NB4 (cell line): ENCODE measurements at regions not wholly inside any gene's neighbourhood (a gene's known extent, or its start where the extent isn't known, plus 50 kb on each side); places are given as distances from the start of the nearest gene placed in this dataset.

Source experiments
- CTCF ChIP-seq: IDR thresholded peaks from one replicate; pipeline ENCODE4 v1.5.1; 2012; ENCODE audit warnings: low read depth, low read length
- MAX ChIP-seq: IDR thresholded peaks from 2 replicates; pipeline ENCODE4 v1.6.1; 2011; ENCODE audit warnings: low read depth, low read length
- POLR2A ChIP-seq: IDR thresholded peaks from 2 replicates; pipeline ENCODE4 v1.6.1; 2011; ENCODE audit warnings: mild to moderate bottlenecking; ENCODE audit not compliant: insufficient read length; ENCODE audit errors: extremely low read depth

- no peak for TF ChIP-seq CTCF
- no peak for TF ChIP-seq MAX
- TF ChIP-seq POLR2A, result no peak
These were observed 1295.1 kb downstream of the TYW1 start for GRCh38 chr7:68291710-68292109.
